A673 (cell line): ENCODE measurements at regions not wholly inside any gene's neighbourhood (a gene's known extent, or its start where the extent isn't known, plus 50 kb on each side); places are given as distances from the start of the nearest gene placed in this dataset.

Experiments used
- BruUV-seq: library from RNA; stranded (reverse); fragments of 400-500 nt; replicated peaks from 2 replicates; lab custom pipeline; 2021; lab: Mats Ljungman, UMichigan
- CTCF ChIA-PET: fragments of 300-600 bp; sonication (Branson Sonifier 250); formaldehyde crosslinking; loops from one replicate; lab custom pipeline; 2022; ENCODE audit warnings: antibody characterized with exemption; lab: Charles Lee
- POLR2A ChIA-PET: fragments of 300-600 bp; sonication (Branson Sonifier 250); formaldehyde crosslinking; loops from one replicate; lab custom pipeline; 2022; ENCODE audit warnings: antibody characterized with exemption; ENCODE audit not compliant: low non-redundant PET; lab: Charles Lee
- DNase-seq: peaks from one replicate; pipeline ENCODE4 v3.0.0-alpha.2; 2015; ENCODE audit warnings: low spot score
- H3K27ac ChIP-seq: fragments of 200-600 bp; sonication (generic); 2 replicates; pipeline ENCODE4 v1.5.1; 2016; ENCODE audit warnings: mixed run types, low read depth, mild to moderate bottlenecking, mixed read lengths, antibody characterized with exemption, low read length; ENCODE audit not compliant: poor library complexity, severe bottlenecking
- H3K27me3 ChIP-seq: fragments of 200-600 bp; sonication (generic); replicated peaks from 2 replicates; pipeline ENCODE4 v1.6.1; 2017; ENCODE audit warnings: mixed run types, low read depth, mild to moderate bottlenecking, mixed read lengths, antibody characterized with exemption, low read length; ENCODE audit not compliant: insufficient read depth, poor library complexity
- H3K36me3 ChIP-seq: fragments of 200-600 bp; sonication (generic); 2 replicates; pipeline ENCODE4 v1.6.1; 2016; ENCODE audit warnings: mixed run types, mild to moderate bottlenecking, mixed read lengths, antibody characterized with exemption, low read length; ENCODE audit not compliant: insufficient read depth, poor library complexity, severe bottlenecking
- H3K4me1 ChIP-seq: fragments of 200-600 bp; sonication (generic); 2 replicates; pipeline ENCODE4 v1.6.1; 2017; ENCODE audit warnings: mixed run types, mild to moderate bottlenecking, mixed read lengths, antibody characterized with exemption, low read length; ENCODE audit not compliant: insufficient read depth, poor library complexity, severe bottlenecking
- H3K4me3 ChIP-seq: fragments of 200-600 bp; sonication (generic); 2 replicates; pipeline ENCODE4 v1.5.1; 2016; ENCODE audit warnings: low read depth, mixed run types, mild to moderate bottlenecking, mixed read lengths, low read length; ENCODE audit not compliant: poor library complexity, severe bottlenecking
- H3K9me3 ChIP-seq: fragments of 200-600 bp; sonication (generic); 2 replicates; pipeline ENCODE4 v1.6.1; 2016; ENCODE audit warnings: mixed run types, low read depth, mild to moderate bottlenecking, mixed read lengths, antibody characterized with exemption, low read length; ENCODE audit not compliant: poor library complexity, severe bottlenecking
- EZH2 ChIP-seq: fragments of 200-600 bp; sonication (generic); IDR thresholded peaks from 2 replicates; pipeline ENCODE4 v1.6.1; 2017; ENCODE audit warnings: borderline replicate concordance, low read depth, mild to moderate bottlenecking, mixed read lengths, antibody characterized with exemption, low read length; ENCODE audit not compliant: poor library complexity, severe bottlenecking
- intact Hi-C: fragments of 100-400 bp; cut with micrococcal nuclease; formaldehyde crosslinking; loops from one replicate; pipeline ENCODE4 v1.10.0; 2022; ENCODE audit not compliant: unreplicated experiment
- TF ChIP-seq, protein P1 (sequence below): fragments of 300-800, 200-600 bp; sonication (generic); conservative IDR thresholded peaks from 2 replicates; pipeline ENCODE4 v1.5.1; 2017; ENCODE audit warnings: low read depth, mild to moderate bottlenecking, antibody characterized with exemption, low read length, moderate library complexity, mixed read lengths

DNA sequence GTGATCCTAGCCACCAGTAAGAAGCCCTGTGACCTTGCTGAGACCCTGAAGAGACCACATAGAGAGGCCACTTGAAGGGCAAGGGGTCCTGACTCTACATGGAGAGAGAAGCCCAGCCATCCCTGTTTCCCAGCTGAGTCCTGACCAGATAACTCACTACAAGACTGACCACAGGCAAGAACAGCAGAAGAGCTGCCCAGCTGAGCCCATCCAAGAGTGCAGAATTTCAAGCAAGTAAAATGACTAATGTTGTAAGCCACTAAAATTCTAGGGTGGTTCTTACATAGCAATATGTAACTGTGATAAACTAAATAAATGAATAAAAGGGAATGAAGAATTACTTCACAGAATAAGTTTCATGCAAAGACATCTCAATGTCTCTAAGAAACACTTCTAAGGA is 58.4 kb upstream of the WIPF1 start:
- no peaks in the 10 kb centered on the region for H3K36me3 ChIP-seq
- BruUV-seq = no TSS peak
- no peaks in the 10 kb centered on the region for H3K4me1 ChIP-seq
- ChIA-PET CTCF (no interaction called here), POLR2A (no interaction called here)
- no peaks in the 10 kb centered on the region for H3K9me3 ChIP-seq
- no peak overlapping the region for H3K4me3 ChIP-seq
- TF ChIP-seq, protein P1, sequence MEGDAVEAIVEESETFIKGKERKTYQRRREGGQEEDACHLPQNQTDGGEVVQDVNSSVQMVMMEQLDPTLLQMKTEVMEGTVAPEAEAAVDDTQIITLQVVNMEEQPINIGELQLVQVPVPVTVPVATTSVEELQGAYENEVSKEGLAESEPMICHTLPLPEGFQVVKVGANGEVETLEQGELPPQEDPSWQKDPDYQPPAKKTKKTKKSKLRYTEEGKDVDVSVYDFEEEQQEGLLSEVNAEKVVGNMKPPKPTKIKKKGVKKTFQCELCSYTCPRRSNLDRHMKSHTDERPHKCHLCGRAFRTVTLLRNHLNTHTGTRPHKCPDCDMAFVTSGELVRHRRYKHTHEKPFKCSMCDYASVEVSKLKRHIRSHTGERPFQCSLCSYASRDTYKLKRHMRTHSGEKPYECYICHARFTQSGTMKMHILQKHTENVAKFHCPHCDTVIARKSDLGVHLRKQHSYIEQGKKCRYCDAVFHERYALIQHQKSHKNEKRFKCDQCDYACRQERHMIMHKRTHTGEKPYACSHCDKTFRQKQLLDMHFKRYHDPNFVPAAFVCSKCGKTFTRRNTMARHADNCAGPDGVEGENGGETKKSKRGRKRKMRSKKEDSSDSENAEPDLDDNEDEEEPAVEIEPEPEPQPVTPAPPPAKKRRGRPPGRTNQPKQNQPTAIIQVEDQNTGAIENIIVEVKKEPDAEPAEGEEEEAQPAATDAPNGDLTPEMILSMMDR = no peak
- no peak for TF ChIP-seq EZH2
- H3K27me3 ChIP-seq = no peaks in the 10 kb centered on the region
- H3K27ac ChIP-seq = no peak overlapping the region
- DNase-seq = no peak
- intact Hi-C loops = no loop called here

DNA sequence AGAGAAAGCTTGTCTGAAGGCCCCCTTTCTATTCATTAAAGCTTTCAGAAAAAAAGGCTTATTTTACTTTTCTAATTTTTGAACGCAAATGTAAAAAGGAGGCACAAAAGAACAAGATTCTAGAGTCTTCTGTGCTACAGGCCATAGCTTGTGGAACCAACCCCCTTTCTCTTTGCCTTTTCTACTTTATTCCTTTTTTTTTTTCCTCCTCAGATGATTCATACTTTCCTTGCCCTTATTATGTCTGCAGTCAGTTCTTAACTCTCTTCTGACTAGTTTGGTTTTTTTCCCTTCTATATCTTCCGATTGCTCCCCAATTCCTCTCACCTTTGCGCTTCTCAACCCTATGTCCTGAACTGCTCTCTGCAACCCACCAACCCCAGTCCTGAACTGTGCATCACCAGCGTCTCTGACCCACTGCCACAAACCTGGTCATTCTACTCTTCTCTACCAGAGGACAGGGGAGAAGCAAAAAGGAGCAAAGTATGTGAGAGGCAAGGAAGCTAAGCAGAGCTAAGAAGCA is 56.9 kb upstream of the WIPF1 start:
- BruUV-seq = no TSS peak
- Histone ChIP-seq H3K9me3 (no peaks in the 10 kb centered on the region), H3K27me3 (no peaks in the 10 kb centered on the region), H3K27ac (no peak overlapping the region), H3K4me1 (no peaks in the 10 kb centered on the region), H3K4me3 (no peak overlapping the region), H3K36me3 (no peaks in the 10 kb centered on the region)
- CTCF ChIA-PET = no interaction called here
- POLR2A ChIA-PET = no interaction called here
- DNase-seq = no peak
- intact Hi-C loops = no loop called here
- TF ChIP-seq, protein P1 = no peak
- TF ChIP-seq EZH2 = no peak

DNA sequence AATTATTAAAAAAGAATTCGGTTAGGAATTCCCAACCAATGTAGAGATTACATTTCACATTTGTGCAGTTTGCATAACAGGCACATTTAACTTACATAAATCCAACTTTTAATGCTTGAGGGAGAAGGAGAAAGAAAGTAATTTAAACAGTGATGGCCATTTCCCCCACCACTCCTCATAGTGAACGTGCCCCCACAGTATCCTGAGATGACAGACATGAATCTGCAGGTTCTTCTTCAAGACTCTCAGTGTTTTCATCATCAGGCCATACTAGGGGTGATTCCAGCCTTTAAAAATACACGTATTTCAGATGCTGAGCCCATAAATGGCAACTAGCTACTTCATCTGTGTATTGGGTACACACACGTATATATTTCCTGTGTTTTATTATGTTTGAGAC is 51.3 kb upstream of the WIPF1 start:
- Histone ChIP-seq H3K36me3 (no peaks in the 10 kb centered on the region), H3K27me3 (no peaks in the 10 kb centered on the region), H3K4me1 (no peaks in the 10 kb centered on the region), H3K4me3 (no peak overlapping the region), H3K9me3 (peaks cover 9% of the 10 kb centered on the region), H3K27ac (no peak overlapping the region)
- no TSS peak for BruUV-seq
- ChIA-PET CTCF (no interaction called here), POLR2A (no interaction called here)
- intact Hi-C loops = no loop called here
- no peak for DNase-seq
- no peak for TF ChIP-seq EZH2
- TF ChIP-seq, protein P1 = no peak
